Natural killer cell (primary cell): ENCODE measurements at regions not wholly inside any gene's neighbourhood (a gene's known extent, or its start where the extent isn't known, plus 50 kb on each side); places are given as distances from the start of the nearest gene placed in this dataset.

Experiments used
- ATAC-seq, 3 donors: fragments of 150-1000 bp in 2 of 3; fragments of 200-7000 bp in 1 of 3; cut with Tn5 transposase; 1 replicate in 1 of 3; 2 replicates in 2 of 3; pipeline ENCODE4 v1.10.0; 2021; ENCODE audit warnings: mild to moderate bottlenecking in 2 of 3, moderate library complexity in 2 of 3
- DNase-seq, 2 donors: peaks; one replicate each; pipeline versions ENCODE4 v3.0.0 to v3.0.0-alpha.2; 2013 to 2021; ENCODE audit warnings: mixed read lengths in 1 of 2
- H3K27ac ChIP-seq: one replicate; pipeline ENCODE4 v1.5.1; 2013; ENCODE audit warnings: mild to moderate bottlenecking, low read length
- H3K27me3 ChIP-seq: one replicate; pipeline ENCODE4 v1.6.1; 2013; ENCODE audit warnings: low read length; ENCODE audit not compliant: control insufficient read depth, insufficient read depth
- H3K36me3 ChIP-seq: one replicate; pipeline ENCODE4 v1.6.1; 2013; ENCODE audit warnings: low read length; ENCODE audit not compliant: control insufficient read depth, insufficient read depth
- H3K4me1 ChIP-seq: one replicate; pipeline ENCODE4 v1.6.1; 2013; ENCODE audit warnings: low read length; ENCODE audit not compliant: control insufficient read depth, insufficient read depth
- H3K4me3 ChIP-seq: one replicate; pipeline ENCODE4 v1.5.1; 2013; ENCODE audit warnings: low read length
- H3K9me3 ChIP-seq: one replicate; pipeline ENCODE4 v1.6.1; 2013; ENCODE audit warnings: low read length; ENCODE audit not compliant: control insufficient read depth, insufficient read depth
- H3K27ac Mint-ChIP-seq, 2 donors: one replicate each; pipeline ENCODE4 v1.8.0; 2022; ENCODE audit warnings: mild to moderate bottlenecking in 2 of 2, mixed read lengths in 2 of 2, moderate library complexity in 1 of 2
- H3K27me3 Mint-ChIP-seq, 2 donors: one replicate each; pipeline ENCODE4 v1.8.0; 2022; ENCODE audit warnings: low read depth in 2 of 2, mixed read lengths in 2 of 2
- H3K36me3 Mint-ChIP-seq: one replicate; pipeline ENCODE4 v1.8.0; 2022; ENCODE audit warnings: mixed read lengths
- H3K4me1 Mint-ChIP-seq, 2 donors: one replicate each; pipeline ENCODE4 v1.8.0; 2022; ENCODE audit warnings: mixed read lengths in 2 of 2
- H3K4me3 Mint-ChIP-seq: one replicate; pipeline ENCODE4 v1.8.0; 2022; ENCODE audit warnings: mild to moderate bottlenecking, moderate library complexity, mixed read lengths
- H3K9me3 Mint-ChIP-seq, 2 donors: one replicate each; pipeline ENCODE4 v1.8.0; 2022; ENCODE audit warnings: mixed read lengths in 2 of 2
- CTCF ChIP-seq: fragments of 200-600 bp; IDR thresholded peaks from one replicate; pipeline ENCODE4 v1.8.0; 2022; ENCODE audit warnings: antibody characterized with exemption
- WGBS: methylation state at CpG from one replicate; pipeline ENCODE4 v1.1.7; 2013; ENCODE audit warnings: missing lambda C conversion rate; ENCODE audit not compliant: insufficient coverage; 5-methylcytosine and 5-hydroxymethylcytosine counted together
- intact Hi-C: fragments of 100-400 bp; cut with micrococcal nuclease; formaldehyde crosslinking; loops from one replicate; pipeline ENCODE4 v1.14.2; 2022

DNA sequence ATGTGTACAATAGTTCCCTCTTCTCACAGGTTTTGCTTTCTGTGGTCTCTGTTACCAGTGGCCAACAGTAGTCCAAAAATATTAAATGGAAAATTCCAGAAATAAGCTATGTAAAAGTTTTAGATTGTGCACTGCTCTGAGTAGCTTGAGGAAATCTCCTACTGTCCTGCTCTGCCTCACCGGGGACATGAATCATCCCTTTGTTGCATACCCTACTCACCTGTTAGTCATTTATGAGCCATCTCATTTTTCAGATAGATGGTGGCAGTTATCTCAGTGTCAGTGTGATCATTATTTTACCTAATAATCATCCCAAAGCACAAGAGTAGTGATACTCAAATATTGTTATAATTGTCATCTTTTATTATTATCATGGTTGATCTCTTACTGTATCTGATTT lies 688.1 kb downstream of the PLA2G4A start:
- H3K4me3 Mint-ChIP-seq = no peak overlapping the region
- Histone ChIP-seq H3K4me1 (no peaks in the 10 kb centered on the region), H3K4me3 (no peak overlapping the region), H3K27me3 (no peaks in the 10 kb centered on the region), H3K9me3 (no peaks in the 10 kb centered on the region), H3K36me3 (no peaks in the 10 kb centered on the region), H3K27ac (no peak overlapping the region)
- H3K9me3 Mint-ChIP-seq = peaks cover 14 to 15% of the 10 kb centered on the region in 2 donors
- intact Hi-C loops = no loop called here
- no peaks in the 10 kb centered on the region for H3K4me1 Mint-ChIP-seq
- ATAC-seq (no peak), DNase-seq (no peak)
- no peak for TF ChIP-seq CTCF
- H3K27ac Mint-ChIP-seq = no peak overlapping the region
- no peaks in the 10 kb centered on the region for H3K27me3 Mint-ChIP-seq
- WGBS = no CpG with 5 or more reads among the region's 1 CpG
- no peaks in the 10 kb centered on the region for H3K36me3 Mint-ChIP-seq

GRCh38 chr1:187517546-187517945 lies 688.8 kb downstream of the PLA2G4A start:
- peaks cover 10 to 11% of the 10 kb centered on the region in 2 donors for H3K9me3 Mint-ChIP-seq
- DNase-seq = no peak
- H3K27me3 Mint-ChIP-seq = no peaks in the 10 kb centered on the region
- H3K27ac Mint-ChIP-seq = no peak overlapping the region
- TF ChIP-seq CTCF = no peak
- WGBS = 100% methylated on average over 1 of the region's 1 CpG
- Histone ChIP-seq H3K27me3 (no peaks in the 10 kb centered on the region), H3K9me3 (no peaks in the 10 kb centered on the region), H3K36me3 (no peaks in the 10 kb centered on the region), H3K4me1 (no peaks in the 10 kb centered on the region), H3K4me3 (no peak overlapping the region), H3K27ac (no peak overlapping the region)
- no peak overlapping the region for H3K4me3 Mint-ChIP-seq
- no peak for ATAC-seq
- no peaks in the 10 kb centered on the region for H3K36me3 Mint-ChIP-seq
- intact Hi-C loops = no loop called here
- no peaks in the 10 kb centered on the region for H3K4me1 Mint-ChIP-seq

GRCh38 chr1:187527346-187527745 lies 698.6 kb downstream of the PLA2G4A start:
- H3K9me3 ChIP-seq = no peaks in the 10 kb centered on the region
- no peaks in the 10 kb centered on the region for H3K4me1 Mint-ChIP-seq
- H3K4me3 ChIP-seq = no peak overlapping the region
- peaks cover 5% of the 10 kb centered on the region for H3K36me3 Mint-ChIP-seq
- H3K27me3 Mint-ChIP-seq = no peaks in the 10 kb centered on the region
- H3K27ac ChIP-seq = no peak overlapping the region
- no peaks in the 10 kb centered on the region for H3K36me3 ChIP-seq
- H3K4me1 ChIP-seq = no peaks in the 10 kb centered on the region
- intact Hi-C loops = no loop called here
- no peak for DNase-seq
- WGBS = 73% methylated on average over 3 of the region's 3 CpGs
- H3K27ac Mint-ChIP-seq = no peak overlapping the region
- no peak for ATAC-seq
- no peak for TF ChIP-seq CTCF
- H3K4me3 Mint-ChIP-seq = no peak overlapping the region
- H3K27me3 ChIP-seq = no peaks in the 10 kb centered on the region
- H3K9me3 Mint-ChIP-seq = peaks cover 16 to 26% of the 10 kb centered on the region in 2 donors

GRCh38 chr1:187537936-187538335 lies 709.2 kb downstream of the PLA2G4A start:
- H3K27me3 Mint-ChIP-seq = no peaks in the 10 kb centered on the region
- peaks cover 11 to 17% of the 10 kb centered on the region in 2 donors for H3K9me3 Mint-ChIP-seq
- Histone ChIP-seq H3K4me1 (no peaks in the 10 kb centered on the region), H3K9me3 (no peaks in the 10 kb centered on the region), H3K4me3 (no peak overlapping the region), H3K36me3 (no peaks in the 10 kb centered on the region), H3K27ac (no peak overlapping the region), H3K27me3 (no peaks in the 10 kb centered on the region)
- intact Hi-C loops = no loop called here
- no peaks in the 10 kb centered on the region for H3K36me3 Mint-ChIP-seq
- H3K4me1 Mint-ChIP-seq = no peaks in the 10 kb centered on the region
- WGBS = 73% methylated on average over 4 of the region's 4 CpGs
- DNase-seq (no peak), ATAC-seq (no peak)
- H3K27ac Mint-ChIP-seq = no peak overlapping the region
- no peak for TF ChIP-seq CTCF
- no peak overlapping the region for H3K4me3 Mint-ChIP-seq
